GM19025 (cell line): ENCODE measurements at regions not wholly inside any gene's neighbourhood (a gene's known extent, or its start where the extent isn't known, plus 50 kb on each side); places are given as distances from the start of the nearest gene placed in this dataset.

Experiments
- ATAC-seq: cut with Tn5 transposase; IDR thresholded peaks from one replicate; pipeline ENCODE4 v1.9.1; 2021; ENCODE audit warnings: mild to moderate bottlenecking, low read depth, moderate library complexity; ENCODE audit not compliant: unreplicated experiment

DNA sequence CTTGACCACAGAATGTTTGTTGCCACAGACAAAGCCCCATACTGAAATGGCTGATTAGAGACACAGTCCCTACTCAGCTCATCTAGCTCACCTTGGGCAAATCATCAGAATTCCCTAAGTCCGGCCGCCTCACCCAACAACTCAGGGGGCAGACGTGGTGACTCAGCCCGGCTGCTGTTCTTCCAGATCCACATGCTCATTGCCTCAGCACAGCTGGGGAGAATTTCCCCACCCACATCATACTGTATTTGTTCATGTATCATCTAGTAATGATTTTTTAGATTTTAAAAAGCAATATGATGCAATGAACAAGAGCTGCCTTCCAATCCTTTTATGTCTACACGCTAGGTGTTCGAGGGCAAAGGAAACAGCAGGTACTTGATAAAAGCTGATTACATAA, 333.8 kb upstream of the TENM3 start:
- no peak for ATAC-seq

DNA sequence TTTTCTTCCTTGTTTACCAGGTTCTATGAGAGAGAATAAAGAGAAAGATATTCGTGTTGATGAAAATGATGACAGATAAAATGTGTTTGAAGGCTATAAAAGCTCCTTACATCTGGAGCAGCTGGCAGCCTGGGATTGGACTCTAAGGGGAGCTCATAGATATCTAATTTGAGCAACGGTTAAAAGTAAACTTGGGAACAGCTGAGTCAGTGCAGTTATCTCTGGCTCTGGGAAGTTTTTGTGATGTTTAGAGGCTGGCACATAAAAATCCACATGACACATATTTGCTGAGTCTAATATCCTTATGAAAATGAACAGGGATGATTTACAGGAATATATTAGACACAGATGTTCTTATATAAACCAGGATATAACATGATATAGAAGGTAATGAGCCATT, 331.8 kb upstream of the TENM3 start:
- ATAC-seq: no peak

GRCh38 chr4:181933471-181933870, 309.7 kb upstream of the TENM3 start:
- ATAC-seq: no peak

- no peak for ATAC-seq
These were observed 304.6 kb upstream of the TENM3 start for GRCh38 chr4:181938631-181939030.

DNA sequence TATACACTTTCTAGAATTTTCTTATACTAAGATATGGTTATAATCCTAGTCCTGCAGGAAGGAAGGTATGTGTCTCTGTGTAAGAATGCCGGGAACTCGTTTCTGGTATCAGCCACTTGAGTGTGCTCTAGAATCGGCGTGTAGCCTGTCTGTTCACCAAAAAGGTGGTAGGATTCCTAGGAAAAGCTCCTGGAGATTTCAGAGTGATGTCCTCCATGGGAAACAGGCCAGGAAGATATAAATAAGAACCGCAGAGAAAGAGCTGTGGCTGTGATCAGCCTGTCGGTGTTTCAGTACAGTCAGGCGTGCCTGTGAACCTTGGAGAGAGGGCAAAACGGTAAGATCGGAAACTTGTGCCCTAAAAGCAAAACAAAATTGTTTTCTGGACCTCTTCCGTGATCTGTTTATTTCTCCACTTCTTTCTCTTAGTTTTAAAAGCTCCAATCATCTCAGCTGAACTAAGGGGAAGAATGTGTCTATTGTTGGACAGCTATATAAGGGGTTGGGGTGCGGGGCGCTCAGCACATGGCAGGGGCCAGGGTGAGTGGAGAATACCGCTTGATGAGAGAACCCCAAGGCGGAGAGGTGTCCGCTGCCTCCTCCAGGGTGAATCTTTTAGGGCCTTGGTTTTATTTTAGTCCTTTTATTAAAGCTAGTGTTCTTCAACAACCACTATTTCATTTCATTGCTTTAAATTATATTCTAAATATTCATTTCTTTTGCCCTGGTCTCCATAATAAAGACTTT, 303.8 kb upstream of the TENM3 start:
- no peak for ATAC-seq

DNA sequence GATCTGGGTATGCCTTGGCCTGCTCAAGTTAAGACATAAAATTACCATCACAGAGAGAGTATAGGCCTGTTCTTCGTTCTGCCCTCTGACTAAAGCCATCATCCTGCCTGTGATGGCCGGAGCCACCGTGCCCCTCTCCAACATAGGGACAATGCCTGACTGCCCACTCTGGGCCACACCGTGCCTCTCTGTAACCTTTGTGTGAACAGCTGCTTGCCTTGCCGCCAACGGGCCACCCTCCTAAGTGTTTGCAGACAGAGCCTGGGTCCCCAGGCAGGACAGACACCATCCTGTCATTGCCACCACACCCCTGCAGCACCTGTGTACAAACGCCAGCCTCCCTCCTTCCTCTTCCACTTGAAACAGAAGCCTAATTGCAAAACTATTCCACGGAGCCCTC, 298.7 kb upstream of the TENM3 start:
- ATAC-seq: no peak

DNA sequence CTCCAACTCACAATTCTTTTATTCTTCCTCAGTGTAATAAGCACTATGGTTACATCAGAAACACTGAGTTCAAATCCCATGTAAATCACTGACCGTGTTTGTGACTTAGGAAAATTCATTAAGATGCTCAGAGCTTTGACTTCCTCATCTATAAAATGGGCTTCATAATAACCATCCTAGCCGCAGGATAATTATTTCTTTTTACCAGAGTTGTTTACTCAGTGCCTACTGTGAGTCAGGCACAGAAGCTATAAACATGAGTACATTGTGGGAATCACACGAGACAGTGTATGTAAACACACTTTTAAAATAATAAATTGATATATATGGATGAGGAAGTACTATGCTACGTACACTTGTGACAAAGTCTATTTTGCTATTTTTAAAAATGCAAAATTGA, 296.3 kb upstream of the TENM3 start:
- ATAC-seq: no peak

GRCh38 chr4:181948839-181949382, 294.3 kb upstream of the TENM3 start:
- ATAC-seq: no peak

DNA sequence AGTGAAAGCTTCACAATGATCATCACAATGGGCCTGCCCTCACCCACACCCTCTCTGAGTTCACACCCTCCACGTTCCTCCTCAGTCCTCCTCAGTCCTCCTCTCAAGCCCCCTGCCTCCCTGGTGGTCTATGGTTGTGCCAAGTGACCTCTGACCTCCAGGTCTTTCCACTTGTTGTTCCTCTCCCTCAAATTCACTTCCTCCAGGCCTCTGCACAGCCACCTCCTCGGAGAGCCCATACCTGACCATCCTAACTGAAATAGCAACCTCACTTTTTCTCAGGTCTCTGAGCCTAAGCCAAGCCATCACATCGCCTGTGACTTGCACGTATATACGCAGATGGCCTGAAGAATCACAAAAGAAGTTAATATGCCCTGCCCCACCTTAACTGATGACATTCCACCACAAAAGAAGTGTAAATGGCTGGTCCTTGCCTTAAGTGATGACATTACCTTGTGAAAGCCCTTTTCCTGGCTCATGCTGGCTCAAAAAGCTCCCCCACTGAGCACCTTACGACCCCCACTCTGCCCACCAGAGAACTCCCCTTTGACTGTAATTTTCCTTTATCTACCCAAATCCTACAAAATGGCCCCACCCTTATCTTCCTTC, 293.4 kb upstream of the TENM3 start:
- ATAC-seq: no peak

GRCh38 chr4:181950372-181951127, 292.7 kb upstream of the TENM3 start:
- ATAC-seq: no peak

DNA sequence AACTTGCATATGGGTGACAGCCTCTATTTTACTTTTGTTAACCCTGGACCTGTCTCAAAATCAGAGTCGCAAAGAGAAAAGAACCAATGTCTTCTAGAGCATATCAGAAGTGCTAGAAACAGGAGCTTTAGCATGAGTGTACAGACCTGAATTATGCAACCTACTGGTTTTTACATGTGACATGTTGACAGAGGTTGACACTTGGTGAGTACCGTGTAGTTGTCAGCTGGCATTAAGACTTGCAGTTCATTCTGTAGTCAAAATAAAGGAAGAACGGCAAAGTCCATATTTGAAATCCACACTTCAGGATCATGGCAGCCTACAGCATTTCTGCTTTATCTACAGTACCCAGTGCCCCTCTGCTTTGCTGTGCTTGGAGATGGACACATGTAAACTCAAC, 291.9 kb upstream of the TENM3 start:
- ATAC-seq: no peak

GRCh38 chr4:181952478-181952877, 290.7 kb upstream of the TENM3 start:
- ATAC-seq: no peak

- no peak for ATAC-seq
These were observed 286.7 kb upstream of the TENM3 start for GRCh38 chr4:181956512-181956911.

- no peak for ATAC-seq
These were observed 286.1 kb upstream of the TENM3 start for GRCh38 chr4:181957088-181957487.

GRCh38 chr4:181958446-181958845, 284.8 kb upstream of the TENM3 start:
- ATAC-seq: no peak

DNA sequence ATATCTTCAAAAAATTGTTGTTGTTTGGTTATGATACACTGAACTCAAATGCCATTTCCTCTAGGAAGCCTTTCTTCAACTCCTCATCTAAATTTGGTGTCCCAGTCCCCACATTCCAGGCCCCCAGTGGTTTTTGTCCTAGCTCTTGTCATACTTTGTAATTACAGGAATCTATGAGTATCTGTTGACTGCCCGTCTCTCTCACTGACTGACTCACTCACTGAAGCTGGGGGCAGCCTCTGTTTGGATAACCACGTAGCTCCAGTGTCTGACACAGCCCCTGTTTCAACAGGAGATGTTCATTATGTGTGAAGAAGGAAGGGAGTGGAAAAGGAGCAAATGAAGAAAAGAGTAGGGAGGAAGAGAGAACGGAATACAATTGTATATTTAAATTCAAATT, 284.1 kb upstream of the TENM3 start:
- no peak for ATAC-seq

DNA sequence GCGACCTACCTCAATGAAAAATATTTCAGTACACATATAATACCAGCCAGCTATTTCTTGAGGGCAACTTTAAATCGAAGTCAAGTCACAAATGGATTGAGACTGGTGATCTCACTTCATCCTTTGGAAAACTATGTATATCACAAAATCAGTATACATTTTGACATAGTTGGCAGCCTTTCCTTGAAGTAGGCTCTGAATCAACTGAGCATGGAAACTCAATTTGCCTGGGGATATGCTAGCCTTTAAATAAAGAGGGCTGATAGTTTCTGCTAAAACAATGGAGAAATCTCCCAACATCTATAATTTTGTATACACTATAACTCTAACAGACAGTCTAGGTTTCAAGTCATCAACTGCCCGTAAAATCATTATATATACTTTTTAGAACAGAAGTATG, 282.8 kb upstream of the TENM3 start:
- ATAC-seq: no peak

DNA sequence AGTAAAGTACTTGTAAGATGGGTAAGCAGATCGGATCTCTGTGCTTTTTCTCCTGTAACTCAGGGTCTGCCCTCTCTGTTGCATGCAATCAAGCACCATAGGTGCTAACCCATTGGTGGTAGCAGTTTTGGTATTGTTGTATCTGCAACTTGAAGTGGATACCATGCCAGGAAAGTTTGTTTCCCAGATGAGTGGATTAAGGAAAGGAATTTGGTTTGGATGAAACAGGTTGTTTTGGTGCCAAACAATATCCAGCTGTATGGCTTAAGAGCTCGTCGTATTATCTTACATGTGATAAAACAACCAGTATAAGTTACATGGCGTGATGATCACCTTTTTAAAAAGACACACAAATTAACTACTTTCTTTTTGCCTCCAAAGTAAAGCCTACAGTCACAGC, 280.9 kb upstream of the TENM3 start:
- no peak for ATAC-seq

DNA sequence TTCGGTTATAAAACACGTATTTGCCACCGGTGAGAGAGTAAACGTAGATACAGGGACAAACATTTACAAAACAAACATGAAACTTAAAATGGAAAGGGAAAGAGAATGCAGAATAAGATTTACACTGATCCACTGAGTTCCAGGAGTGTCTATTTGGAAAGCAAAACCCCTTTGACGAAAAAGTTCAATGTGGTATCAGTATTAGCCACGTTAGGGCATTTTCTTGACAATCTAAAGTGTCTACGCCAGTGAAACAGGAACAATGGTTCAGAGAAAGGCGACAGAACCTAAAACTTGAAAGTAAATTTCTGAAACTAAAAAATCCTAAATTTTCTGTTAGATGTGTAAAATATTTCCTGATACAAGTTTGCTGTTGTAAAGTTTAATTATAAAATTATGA, 278.5 kb upstream of the TENM3 start:
- ATAC-seq: no peak

GRCh38 chr4:181966104-181966551, 277.1 kb upstream of the TENM3 start:
- no peak for ATAC-seq

- no peak for ATAC-seq
These were observed 275.8 kb upstream of the TENM3 start for GRCh38 chr4:181967401-181967800.
